Gastrocnemius medialis (tissue), 4 donors: ENCODE measurements at regions not wholly inside any gene's neighbourhood (a gene's known extent, or its start where the extent isn't known, plus 50 kb on each side); places are given as distances from the start of the nearest gene placed in this dataset.

ENCODE experiments used
- POLR2A ChIP-seq, 2 donors: fragments of 450-650 bp; IDR thresholded peaks; one replicate each; pipeline ENCODE4 v1.6.1; 2017; ENCODE audit warnings: antibody characterized with exemption in 2 of 2, mild to moderate bottlenecking in 2 of 2, moderate library complexity in 2 of 2
- TF ChIP-seq, protein P1 (sequence below), 5 experiments: fragments of 450-650 bp in 3 of 5; fragments of 200-600 bp in 2 of 5; sonication (generic) in 2 of 5; IDR thresholded peaks in 4 of 5; conservative IDR thresholded peaks in 1 of 5; 1 replicate in 4 of 5; 2 replicates in 1 of 5; pipeline ENCODE4 v1.5.1; 2016 to 2019; ENCODE audit warnings: antibody characterized with exemption in 5 of 5, mild to moderate bottlenecking in 3 of 5, moderate library complexity in 3 of 5

DNA sequence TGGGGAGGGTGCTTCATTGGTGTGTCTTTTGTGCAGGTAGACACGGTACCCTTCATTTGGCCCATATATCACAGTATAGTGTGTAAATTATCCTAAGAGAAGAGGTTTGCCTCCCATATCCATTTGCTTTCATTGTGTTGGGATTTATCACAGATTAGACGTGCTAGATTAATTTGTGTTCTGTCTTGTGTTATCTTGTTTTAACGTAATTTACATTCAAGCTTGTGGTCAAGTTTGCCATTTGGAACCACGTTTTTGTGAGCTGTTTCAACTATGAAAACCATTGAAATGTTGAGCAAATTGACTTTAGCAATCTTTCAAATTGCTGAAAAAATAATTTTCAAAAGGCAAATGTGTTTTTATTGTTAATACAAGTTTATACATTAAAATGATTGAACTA is 1826.5 kb downstream of the SLITRK5 start:
- TF ChIP-seq, protein P1, sequence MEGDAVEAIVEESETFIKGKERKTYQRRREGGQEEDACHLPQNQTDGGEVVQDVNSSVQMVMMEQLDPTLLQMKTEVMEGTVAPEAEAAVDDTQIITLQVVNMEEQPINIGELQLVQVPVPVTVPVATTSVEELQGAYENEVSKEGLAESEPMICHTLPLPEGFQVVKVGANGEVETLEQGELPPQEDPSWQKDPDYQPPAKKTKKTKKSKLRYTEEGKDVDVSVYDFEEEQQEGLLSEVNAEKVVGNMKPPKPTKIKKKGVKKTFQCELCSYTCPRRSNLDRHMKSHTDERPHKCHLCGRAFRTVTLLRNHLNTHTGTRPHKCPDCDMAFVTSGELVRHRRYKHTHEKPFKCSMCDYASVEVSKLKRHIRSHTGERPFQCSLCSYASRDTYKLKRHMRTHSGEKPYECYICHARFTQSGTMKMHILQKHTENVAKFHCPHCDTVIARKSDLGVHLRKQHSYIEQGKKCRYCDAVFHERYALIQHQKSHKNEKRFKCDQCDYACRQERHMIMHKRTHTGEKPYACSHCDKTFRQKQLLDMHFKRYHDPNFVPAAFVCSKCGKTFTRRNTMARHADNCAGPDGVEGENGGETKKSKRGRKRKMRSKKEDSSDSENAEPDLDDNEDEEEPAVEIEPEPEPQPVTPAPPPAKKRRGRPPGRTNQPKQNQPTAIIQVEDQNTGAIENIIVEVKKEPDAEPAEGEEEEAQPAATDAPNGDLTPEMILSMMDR (IDR thresholded peaks at IDR 0.05 in 4 of 5, conservative IDR thresholded peaks at IDR 0.05 in 1 of 5) = no peak
- no peak for TF ChIP-seq POLR2A (IDR thresholded peaks at IDR 0.05)
